HG03066 (cell line): ENCODE measurements at regions not wholly inside any gene's neighbourhood (a gene's known extent, or its start where the extent isn't known, plus 50 kb on each side); places are given as distances from the start of the nearest gene placed in this dataset.
"Not testable (repeated sequence)": the region's sequence is repeated elsewhere in the genome, so short reads cannot be mapped to it uniquely, and the experiment has no call there.

Experiments
- ATAC-seq: cut with Tn5 transposase; IDR thresholded peaks from one replicate; pipeline ENCODE4 v1.9.1; 2021; ENCODE audit warnings: low read depth; ENCODE audit not compliant: unreplicated experiment

- no peak for ATAC-seq
These were observed 53.3 kb downstream of the TANC2 start for GRCh38 chr17:63019138-63019873.

GRCh38 chr17:63022567-63022966 lies 56.5 kb downstream of the TANC2 start:
- no peak for ATAC-seq

GRCh38 chr17:63023049-63023448 lies 57.0 kb downstream of the TANC2 start:
- ATAC-seq, result no peak

DNA sequence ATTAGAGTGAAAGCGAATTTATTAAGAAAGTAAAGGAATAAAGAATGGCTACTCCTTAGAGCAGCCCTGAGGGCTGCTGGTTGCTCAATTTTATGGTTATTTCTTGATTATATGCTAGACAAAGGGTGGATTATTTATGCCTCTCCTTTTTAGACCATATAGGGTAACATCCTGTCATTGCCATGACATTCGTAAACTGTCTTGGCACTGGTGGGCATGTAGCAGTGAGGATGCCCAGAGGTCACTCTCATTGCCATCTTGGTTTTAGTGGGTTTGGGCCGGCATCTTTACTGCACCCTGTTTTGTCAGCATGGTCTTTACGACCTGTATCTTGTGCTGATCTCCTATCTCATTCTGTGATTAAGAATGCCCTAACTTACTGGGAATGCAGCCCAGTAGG lies 58.2 kb downstream of the TANC2 start:
- no peak for ATAC-seq

- no peak for ATAC-seq
These were observed 58.7 kb downstream of the TANC2 start for GRCh38 chr17:63024716-63025115.

DNA sequence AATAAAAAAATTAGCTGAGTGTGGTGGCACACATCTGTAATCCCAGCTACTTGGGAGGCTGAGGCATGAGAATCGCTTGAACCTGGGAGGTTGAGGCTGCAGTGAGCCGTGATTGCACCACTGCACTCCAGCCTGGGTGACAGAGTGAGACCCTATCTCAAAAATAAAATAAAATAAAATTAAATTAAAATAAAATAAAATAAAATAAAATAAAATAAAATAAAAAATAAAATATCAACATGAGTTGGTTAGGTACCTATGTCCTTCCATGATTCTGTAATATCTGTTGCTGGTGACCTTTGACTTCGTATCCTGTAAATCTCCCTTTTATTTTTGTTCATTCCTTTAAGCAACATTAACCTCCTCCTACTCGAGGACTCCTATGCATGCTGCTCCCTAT lies 59.6 kb downstream of the TANC2 start:
- ATAC-seq, result not testable (repeated sequence)

GRCh38 chr17:63029541-63029940 lies 63.5 kb downstream of the TANC2 start:
- ATAC-seq, result no peak

- ATAC-seq, result no peak
These were observed 66.1 kb downstream of the TANC2 start for GRCh38 chr17:63032142-63032541.

DNA sequence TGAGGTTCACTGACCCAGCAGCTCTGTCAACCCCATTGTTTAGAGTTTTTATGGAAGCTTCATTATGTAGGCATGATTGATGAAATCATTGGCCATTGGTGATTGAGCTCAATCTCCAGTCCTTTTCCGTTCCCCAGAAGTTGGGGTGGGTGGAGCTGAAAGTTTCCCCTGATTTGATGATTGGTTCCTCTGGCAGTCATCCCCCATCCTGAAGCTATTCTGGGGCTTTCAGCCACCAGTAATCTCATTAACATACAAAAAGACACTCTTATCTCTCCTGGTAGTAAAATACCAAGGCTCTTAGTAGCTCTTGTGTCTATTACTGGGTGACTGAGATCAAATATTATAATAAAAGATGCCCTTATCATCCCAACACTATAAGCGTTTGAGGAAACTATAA lies 67.1 kb downstream of the TANC2 start:
- no peak for ATAC-seq

DNA sequence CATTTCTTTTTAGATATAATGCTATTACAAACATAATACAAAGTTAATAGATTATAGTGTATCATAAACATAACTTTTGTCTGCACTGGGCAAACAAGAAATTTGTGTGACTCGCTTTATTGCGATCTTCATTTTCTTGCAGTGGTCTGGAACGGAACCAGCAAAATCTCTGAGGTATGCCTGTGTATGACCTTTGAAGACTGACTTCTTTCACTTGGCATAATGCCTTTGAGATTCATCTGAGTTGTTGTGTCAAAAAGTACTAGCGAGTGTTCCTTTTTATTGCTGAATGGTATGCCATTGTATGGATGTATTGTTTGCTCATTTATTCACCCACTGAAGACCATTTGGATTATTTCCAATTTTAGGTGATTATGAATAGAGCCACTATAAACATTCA lies 69.2 kb downstream of the TANC2 start:
- ATAC-seq, result no peak

DNA sequence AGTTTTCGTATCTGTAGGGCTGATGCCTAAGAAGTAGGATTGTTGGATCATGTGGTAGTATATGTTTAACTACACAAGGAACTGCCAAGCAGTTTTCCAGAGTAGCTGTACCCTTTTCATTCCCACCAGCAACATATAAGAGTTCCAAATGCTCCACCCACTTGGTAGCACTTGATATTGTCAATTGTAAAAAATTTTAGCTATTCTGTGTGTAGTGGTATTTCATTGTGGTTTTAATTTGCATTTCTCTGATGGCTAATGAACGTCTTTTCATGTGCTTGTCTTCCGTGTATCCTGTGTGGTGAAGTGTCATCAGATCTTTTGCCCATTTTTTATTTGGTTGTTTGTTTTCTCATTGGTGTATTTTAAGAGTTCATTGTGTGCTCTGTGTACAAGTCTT lies 69.7 kb downstream of the TANC2 start:
- ATAC-seq, result no peak

DNA sequence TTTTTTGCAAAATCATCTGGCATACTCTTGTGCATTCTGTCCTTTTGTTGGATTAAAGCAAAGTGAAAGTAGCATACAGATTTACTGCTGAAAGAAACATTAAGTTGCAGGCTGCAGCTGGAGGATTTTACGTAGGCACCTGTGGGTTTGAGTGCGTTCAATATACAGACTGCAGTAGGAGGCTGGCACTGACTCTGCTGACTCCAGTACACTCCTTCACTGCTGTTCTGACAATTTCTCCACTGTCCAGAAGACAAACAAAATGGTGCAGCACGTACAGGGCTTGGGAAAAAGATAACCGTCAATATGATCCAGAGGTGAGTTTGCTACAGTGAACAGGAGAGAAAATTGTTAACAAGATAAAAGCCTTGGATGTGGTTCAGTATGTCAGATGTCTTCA lies 73.3 kb downstream of the TANC2 start:
- no peak for ATAC-seq

DNA sequence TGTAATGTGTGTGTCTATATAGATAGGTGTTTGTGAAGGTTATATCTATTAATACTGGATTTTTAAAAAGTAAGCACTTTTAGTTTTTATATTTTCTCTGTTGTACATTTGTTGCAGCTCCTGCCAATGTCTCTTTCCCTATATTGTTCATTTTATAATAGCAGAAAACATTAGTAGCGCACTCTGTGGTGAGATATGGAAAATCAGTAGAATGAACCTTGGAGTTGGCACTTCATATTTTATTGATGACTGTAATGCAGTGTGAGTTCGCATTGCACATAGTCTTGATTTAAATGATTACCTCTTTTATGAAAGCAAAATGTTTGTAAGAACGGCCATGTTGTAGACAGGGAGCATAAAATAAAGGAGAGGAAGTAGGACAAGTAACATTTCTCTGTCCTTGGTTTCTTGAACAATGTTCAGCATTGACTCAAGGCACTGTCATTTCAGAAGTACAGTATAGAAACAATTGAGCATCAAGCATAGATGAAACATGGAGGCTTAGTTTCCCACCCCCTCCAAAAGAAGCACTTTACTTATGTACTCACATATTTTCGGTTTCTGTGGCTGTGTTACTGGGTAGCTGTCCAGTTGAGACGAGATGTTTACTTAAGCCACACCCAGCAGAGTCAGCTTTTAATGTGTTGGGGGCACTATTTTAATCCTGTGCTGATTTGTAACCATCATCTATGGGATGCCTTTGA lies 74.0 kb downstream of the TANC2 start:
- ATAC-seq, result no peak

GRCh38 chr17:63040816-63041215 lies 74.8 kb downstream of the TANC2 start:
- ATAC-seq, result no peak

GRCh38 chr17:63041251-63041650 lies 75.2 kb downstream of the TANC2 start:
- ATAC-seq, result no peak

- ATAC-seq, result no peak
These were observed 75.7 kb downstream of the TANC2 start for GRCh38 chr17:63041722-63042121.

- no peak for ATAC-seq
These were observed 76.3 kb downstream of the TANC2 start for GRCh38 chr17:63042256-63042812.

GRCh38 chr17:63057560-63057959 lies 91.5 kb downstream of the TANC2 start:
- ATAC-seq, result not testable (repeated sequence)

DNA sequence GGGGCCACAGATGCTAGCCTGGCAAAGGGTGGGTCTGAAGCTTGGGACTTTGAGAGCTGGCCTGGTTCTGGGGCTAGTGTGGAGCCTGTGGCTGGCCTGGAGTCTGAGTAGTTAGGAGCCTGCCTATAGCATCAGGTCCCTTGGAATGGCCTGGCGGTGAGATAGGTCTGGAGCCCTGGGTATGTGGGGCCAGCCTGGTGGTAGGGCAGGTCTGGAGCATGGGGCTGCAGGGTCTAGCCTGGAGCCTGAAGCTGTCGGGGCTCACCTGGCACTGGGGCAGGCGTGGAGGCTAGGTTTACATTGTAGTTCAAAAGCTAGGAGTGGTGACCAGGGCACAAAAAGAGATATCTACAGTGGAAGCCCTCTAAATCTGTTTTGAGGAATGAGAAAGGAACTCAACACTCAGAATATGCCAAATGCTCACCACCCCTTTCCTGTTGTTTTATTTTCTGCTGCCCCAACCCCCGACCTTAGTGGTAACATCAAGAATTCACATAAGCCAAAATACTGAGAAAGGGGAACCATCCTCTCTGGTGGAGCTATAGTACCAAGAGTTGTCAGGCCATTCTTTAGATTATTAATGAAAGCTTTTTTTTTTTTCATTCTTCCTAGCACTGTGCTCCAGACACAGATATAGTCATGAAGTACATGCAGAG lies 100.3 kb downstream of the TANC2 start:
- no peak for ATAC-seq

- ATAC-seq, result no peak
These were observed 103.2 kb downstream of the TANC2 start for GRCh38 chr17:63069245-63069644.

GRCh38 chr17:63070031-63070430 lies 104.0 kb downstream of the TANC2 start:
- ATAC-seq, result no peak
